Liver (tissue), 2 donors: ENCODE measurements at regions not wholly inside any gene's neighbourhood (a gene's known extent, or its start where the extent isn't known, plus 50 kb on each side); places are given as distances from the start of the nearest gene placed in this dataset.
"Not testable (repeated sequence)": the region's sequence is repeated elsewhere in the genome, so short reads cannot be mapped to it uniquely, and the experiment has no call there.

ENCODE experiments used
- RAD21 ChIP-seq, 2 donors: IDR thresholded peaks; 2 replicates each; pipeline ENCODE4 v1.6.1; 2016; ENCODE audit warnings: antibody characterized with exemption in 2 of 2, mild to moderate bottlenecking in 2 of 2
- REST ChIP-seq: IDR thresholded peaks from 2 replicates; pipeline ENCODE4 v1.6.1; 2016; ENCODE audit warnings: antibody characterized with exemption, mild to moderate bottlenecking
- donor health status: healthy.

GRCh38 chr15:24505216-24505615 is 170.4 kb upstream of the NPAP1 start:
- TF ChIP-seq REST; RAD21 (IDR thresholded peaks at IDR 0.05): not testable (repeated sequence)
